ENCODE measurements at regions not wholly inside any gene's neighbourhood (a gene's known extent, or its start where the extent isn't known, plus 50 kb on each side); places are given as distances from the start of the nearest gene placed in this dataset.

DNA sequence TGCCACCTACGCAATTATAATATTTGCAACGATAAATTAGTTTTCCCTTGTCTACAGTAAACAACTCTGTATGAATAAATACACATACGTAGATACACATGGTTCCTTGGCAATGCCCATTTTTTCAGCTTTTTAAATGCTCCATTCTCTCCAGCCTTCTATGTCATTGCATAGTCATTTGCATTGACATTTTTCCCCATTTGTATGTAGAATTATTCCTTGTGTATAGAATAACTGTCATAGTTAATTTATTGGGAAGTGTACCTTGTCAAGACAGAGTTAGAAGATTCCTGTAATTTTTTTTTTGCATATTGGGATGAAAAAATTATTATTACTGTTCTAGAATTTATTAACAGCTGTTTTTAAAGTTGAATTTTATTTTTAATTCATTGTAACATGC is 736.7 kb upstream of the DPPA4 start:
- DNase-seq (ENCODE audit: low read depth in 1 of 2, low spot score in 1 of 2): no peak

DNA sequence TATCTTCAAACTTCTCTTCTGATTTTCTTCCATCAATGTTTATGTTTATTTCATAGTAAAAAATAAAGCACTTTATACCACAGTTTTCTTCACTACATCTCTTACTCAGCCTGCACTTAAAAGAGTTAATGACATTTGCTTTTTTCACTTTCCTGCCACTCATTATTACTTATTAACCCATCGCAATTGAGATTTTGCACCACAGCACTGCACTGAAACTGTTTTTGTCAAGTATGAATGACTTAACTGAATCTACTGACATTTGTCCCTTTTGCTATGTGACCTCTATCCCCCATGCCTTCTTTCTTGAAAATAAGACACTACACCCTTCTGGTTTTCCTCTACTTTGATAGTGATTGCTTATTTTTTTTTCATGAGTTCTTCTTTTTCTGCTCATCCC is 739.7 kb upstream of the DPPA4 start:
- no peak for DNase-seq (ENCODE audit: low read depth in 1 of 2, low spot score in 1 of 2)

DNA sequence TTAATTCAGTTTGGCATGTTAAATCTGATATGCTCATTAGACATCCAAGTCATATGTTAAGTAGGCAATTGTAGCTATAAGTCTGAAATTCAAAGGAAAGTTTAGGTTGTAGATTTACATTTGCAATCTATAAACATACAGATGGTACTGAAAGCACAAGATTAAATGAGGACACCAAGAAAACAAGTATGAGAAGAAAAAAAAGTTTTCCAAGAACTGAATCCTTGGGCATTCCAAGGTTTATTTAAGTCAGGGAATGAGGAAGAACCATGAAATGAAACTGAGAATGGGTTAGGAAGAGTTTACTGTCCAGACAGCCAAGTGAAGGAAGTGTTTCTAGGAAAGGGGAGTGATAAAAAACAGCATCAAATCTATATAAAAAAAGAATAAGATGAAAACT is 756.1 kb upstream of the DPPA4 start:
- no peak for DNase-seq (ENCODE audit: low read depth in 1 of 2, low spot score in 1 of 2)

GRCh38 chr3:110093812-110094401 is 756.6 kb upstream of the DPPA4 start:
- no peak for DNase-seq (ENCODE audit: low read depth in 1 of 2, low spot score in 1 of 2)

GRCh38 chr3:110099711-110100110 is 762.4 kb upstream of the DPPA4 start:
- DNase-seq (ENCODE audit: low read depth in 1 of 2, low spot score in 1 of 2): no peak

GRCh38 chr3:110101361-110101760 is 764.0 kb upstream of the DPPA4 start:
- DNase-seq (ENCODE audit: low read depth in 1 of 2, low spot score in 1 of 2): no peak

GRCh38 chr3:110106805-110107204 is 769.5 kb upstream of the DPPA4 start:
- no peak for DNase-seq (ENCODE audit: low read depth in 1 of 2, low spot score in 1 of 2)

DNA sequence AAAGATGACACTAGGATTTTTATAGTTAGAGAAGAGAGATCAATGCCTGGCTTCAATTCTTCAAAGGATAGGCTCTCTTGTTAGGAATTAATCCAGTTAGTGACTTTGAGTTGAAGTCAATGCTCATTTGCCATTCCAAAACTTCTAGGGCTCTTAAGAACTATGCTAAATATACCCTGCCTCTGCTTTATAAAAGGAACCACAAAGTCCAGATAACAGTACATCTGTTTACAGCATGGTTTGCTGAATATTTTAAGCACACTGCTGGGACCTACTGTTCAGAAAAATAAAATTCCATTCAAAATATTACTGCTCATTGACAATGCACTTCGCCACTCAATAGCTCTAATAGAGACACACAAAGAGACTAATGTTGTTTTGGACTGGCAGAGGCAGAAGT is 786.6 kb upstream of the DPPA4 start:
- no peak for DNase-seq (ENCODE audit: low read depth in 1 of 2, low spot score in 1 of 2)

GRCh38 chr3:110126065-110126464 is 788.7 kb upstream of the DPPA4 start:
- no peak for DNase-seq (ENCODE audit: low read depth in 1 of 2, low spot score in 1 of 2)

GRCh38 chr3:110133971-110134370 is 796.6 kb upstream of the DPPA4 start:
- DNase-seq (ENCODE audit: low read depth in 1 of 2, low spot score in 1 of 2): no peak

GRCh38 chr3:110139048-110139447 is 801.7 kb upstream of the DPPA4 start:
- DNase-seq (ENCODE audit: low read depth in 1 of 2, low spot score in 1 of 2): no peak

DNA sequence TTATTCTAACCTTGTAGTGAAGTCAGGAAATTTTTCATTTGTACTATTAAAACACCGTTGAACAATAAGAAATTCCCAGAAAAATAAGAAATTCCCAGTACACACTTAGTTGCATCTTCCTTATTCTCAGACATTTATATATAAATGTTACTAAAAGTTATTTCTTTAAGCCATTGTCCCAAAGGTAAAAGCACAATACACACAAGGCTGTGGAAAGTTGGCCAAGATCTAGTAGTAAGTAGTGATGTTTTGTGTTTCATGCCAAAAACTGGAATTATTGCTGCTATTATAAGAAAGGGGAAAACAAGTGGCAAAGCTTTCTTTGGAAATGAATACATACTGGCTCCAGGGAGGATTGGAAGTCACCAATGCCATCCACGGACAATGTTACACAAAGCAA is 802.5 kb upstream of the DPPA4 start:
- DNase-seq (ENCODE audit: low read depth in 1 of 2, low spot score in 1 of 2): no peak

- DNase-seq (ENCODE audit: low read depth in 1 of 2, low spot score in 1 of 2): no peak
These were observed 812.4 kb upstream of the DPPA4 start for GRCh38 chr3:110149763-110150162.

GRCh38 chr3:110157221-110157620 is 819.9 kb upstream of the DPPA4 start:
- no peak for DNase-seq (ENCODE audit: low read depth in 1 of 2, low spot score in 1 of 2)

DNA sequence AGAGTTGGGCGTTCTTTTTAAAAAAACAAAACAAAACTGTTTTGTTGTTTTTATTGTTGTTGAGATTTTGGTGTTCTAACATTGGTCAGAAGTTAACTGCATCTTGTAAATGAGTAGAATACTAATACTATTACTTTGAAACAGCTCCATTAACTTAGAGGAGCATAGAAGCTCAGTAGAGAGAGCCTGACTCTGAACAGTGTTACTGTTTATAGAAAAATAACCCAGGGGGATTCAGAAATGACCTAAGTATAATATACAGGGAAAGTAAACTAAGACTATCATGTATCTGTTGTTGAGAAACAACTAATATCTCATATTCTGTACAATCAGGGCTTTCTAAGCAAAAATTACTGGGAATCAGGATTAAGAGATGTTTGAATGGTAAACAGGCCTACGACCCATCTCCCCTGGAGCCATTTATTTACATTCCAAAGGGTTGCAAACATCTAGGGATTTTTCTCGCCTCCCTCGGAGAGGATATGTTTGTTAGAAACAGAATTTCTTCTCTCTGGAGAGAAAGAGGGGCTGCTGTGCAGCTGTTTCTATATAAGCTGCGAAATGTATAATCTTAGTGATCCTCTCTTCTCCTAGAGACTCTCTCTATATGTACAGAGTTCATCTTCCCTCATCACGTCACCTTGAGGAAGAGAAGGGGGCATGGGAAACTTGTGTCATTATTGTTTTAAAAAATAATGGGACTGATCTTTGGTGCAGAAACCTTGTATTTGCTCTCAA is 827.5 kb upstream of the DPPA4 start:
- DNase-seq (ENCODE audit: low read depth in 1 of 2, low spot score in 1 of 2): no peak

- no peak for DNase-seq (ENCODE audit: low read depth in 1 of 2, low spot score in 1 of 2)
These were observed 828.0 kb upstream of the DPPA4 start for GRCh38 chr3:110165370-110165743.

- no peak for DNase-seq (ENCODE audit: low read depth in 1 of 2, low spot score in 1 of 2)
These were observed 828.4 kb upstream of the DPPA4 start for GRCh38 chr3:110165753-110166152.

DNA sequence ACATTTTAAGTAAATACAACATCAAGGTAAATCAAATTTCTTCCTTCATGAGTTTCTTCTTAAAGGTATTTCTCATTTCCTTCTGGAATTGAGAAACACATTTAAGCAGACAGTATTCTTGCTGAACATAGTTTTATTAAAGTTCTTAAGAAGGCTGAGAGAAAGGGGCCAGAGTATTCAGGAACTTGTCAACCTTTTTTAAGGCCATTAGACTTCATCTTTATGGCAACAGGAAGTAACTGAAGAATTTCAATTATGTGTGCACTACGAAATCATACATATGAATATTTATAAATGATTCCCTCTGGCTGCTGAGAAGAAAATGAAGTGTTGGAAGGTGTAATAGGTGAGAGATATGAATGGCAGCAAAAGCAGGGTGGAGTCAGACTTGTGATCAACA is 829.4 kb upstream of the DPPA4 start:
- no peak for DNase-seq (ENCODE audit: low read depth in 1 of 2, low spot score in 1 of 2)

DNA sequence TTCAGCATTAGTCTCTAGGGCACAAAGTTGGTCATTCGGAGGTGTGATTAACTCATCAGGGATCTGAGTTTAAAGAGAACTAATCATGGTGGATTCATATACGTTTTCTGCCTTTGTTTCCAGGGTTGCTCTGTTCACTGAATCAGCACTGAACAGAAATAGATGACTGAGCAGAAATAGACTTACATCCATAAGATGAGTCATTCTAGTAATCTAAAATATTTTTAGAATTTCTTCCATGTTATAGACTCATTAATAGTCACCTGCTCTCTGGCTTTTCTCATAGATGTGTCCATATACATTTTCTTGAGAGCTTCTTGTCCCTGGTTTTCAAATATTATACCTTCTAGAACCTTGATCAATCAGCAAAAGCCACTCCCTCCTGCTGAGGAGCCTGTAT is 837.6 kb upstream of the DPPA4 start:
- no peak for DNase-seq (ENCODE audit: low read depth in 1 of 2, low spot score in 1 of 2)

DNA sequence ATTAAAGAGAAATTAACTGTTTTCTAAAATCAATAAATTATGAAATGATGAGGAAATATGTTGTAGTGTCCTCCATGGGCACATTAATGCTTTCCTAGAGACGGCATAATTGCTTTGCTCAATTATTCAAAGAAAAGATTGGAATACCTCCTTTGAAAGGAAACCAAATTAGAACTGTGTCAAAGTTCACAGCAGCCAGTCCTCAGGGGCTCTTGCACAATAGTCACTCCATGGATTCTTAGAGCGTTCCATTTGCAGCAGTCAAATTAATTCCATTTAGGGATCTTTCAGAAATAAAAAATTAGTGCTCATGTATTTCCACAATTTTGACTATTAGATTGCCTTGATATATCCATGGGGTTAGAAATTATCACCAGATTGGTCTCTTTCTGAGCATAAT is 841.6 kb upstream of the DPPA4 start:
- DNase-seq (ENCODE audit: low read depth in 1 of 2, low spot score in 1 of 2): no peak

- no peak for DNase-seq (ENCODE audit: low read depth in 1 of 2, low spot score in 1 of 2)
These were observed 843.4 kb upstream of the DPPA4 start for GRCh38 chr3:110180733-110181132.

DNA sequence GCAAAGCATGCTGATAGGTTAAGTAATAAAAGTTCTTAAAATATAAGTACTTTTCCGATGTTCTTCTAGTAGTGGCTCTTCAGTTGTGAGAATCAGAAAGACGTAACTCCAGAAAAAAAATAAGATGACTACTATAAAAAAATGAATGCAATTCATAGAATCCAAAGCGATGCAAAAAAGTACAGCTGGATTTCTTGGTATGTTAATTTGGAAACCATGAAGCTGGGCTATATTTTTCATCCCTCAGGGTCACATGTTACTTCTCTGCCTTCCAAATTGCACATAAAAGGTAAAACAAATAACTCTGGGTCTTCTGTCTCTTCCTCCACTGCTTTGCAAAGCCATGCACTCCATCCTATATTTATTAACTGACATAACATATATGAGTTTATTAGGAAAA is 843.9 kb upstream of the DPPA4 start:
- no peak for DNase-seq (ENCODE audit: low read depth in 1 of 2, low spot score in 1 of 2)

DNA sequence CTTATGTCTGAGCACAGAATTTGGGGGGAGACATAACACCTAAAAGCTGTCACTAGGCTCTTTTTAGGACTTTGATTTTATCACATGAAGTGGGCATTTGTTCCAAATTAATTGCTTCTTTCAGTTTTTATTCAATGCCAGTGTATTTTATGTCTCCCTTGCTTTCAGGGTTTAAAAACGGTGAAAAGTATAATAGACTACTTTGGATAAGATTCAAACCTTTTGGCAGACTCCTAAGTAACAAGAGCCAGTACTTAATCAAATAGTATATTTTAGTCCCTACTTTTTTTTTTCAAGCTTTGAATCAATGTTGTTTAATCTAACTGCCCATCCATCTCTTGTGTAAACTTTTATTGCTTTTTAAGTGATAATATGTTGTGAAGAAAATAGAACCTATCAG is 847.2 kb upstream of the DPPA4 start:
- no peak for DNase-seq (ENCODE audit: low read depth in 1 of 2, low spot score in 1 of 2)

All from activated CD4-positive, alpha-beta T cell treated with anti-CD3 and anti-CD28 coated beads, Interleukin-2, amount 50 U/mL, for 24 hours (primary cell).